Activated B cell treated with CpG ODN at 0.5 μM for 24 hours (primary cell): ENCODE measurements at regions not wholly inside any gene's neighbourhood (a gene's known extent, or its start where the extent isn't known, plus 50 kb on each side); places are given as distances from the start of the nearest gene placed in this dataset.

ENCODE experiments used
- ATAC-seq: fragments of 200-7000 bp; cut with Tn5 transposase; one replicate; pipeline ENCODE4 v1.10.0; 2021; ENCODE audit warnings: low read depth, mild to moderate bottlenecking, moderate library complexity
- CTCF ChIA-PET: fragments of 350-600 bp; sonication (Branson Sonifier 250); formaldehyde crosslinking; loops from one replicate; lab custom pipeline; 2021; ENCODE audit warnings: antibody characterized with exemption; lab: Charles Lee
- POLR2A ChIA-PET: fragments of 350-600 bp; sonication (Branson Sonifier 250); formaldehyde crosslinking; loops from one replicate; lab custom pipeline; 2021; ENCODE audit warnings: antibody characterized with exemption; lab: Charles Lee
- DNase-seq: peaks from one replicate; pipeline ENCODE4 v3.0.0; 2022
- H3K27ac Mint-ChIP-seq: one replicate; pipeline ENCODE4 v1.8.0; 2020; ENCODE audit warnings: mixed read lengths
- H3K27me3 Mint-ChIP-seq: one replicate; pipeline ENCODE4 v1.8.0; 2021; ENCODE audit warnings: mixed read lengths
- H3K36me3 Mint-ChIP-seq: one replicate; pipeline ENCODE4 v1.8.0; 2021; ENCODE audit warnings: low read depth, mixed read lengths
- H3K4me1 Mint-ChIP-seq: one replicate; pipeline ENCODE4 v1.8.0; 2021; ENCODE audit warnings: mixed read lengths
- H3K4me3 Mint-ChIP-seq: one replicate; pipeline ENCODE4 v1.8.0; 2020; ENCODE audit warnings: mild to moderate bottlenecking, mixed read lengths
- H3K9me3 Mint-ChIP-seq: one replicate; pipeline ENCODE4 v1.8.0; 2020; ENCODE audit warnings: mixed read lengths
- intact Hi-C: fragments of 100-400 bp; cut with micrococcal nuclease; formaldehyde crosslinking; loops from one replicate; pipeline ENCODE4 v1.15.1; 2024
- TF ChIP-seq, protein P1 (sequence below): fragments of 200-600 bp; IDR thresholded peaks from one replicate; pipeline ENCODE4 v1.8.0; 2022; ENCODE audit warnings: antibody characterized with exemption, mild to moderate bottlenecking

DNA sequence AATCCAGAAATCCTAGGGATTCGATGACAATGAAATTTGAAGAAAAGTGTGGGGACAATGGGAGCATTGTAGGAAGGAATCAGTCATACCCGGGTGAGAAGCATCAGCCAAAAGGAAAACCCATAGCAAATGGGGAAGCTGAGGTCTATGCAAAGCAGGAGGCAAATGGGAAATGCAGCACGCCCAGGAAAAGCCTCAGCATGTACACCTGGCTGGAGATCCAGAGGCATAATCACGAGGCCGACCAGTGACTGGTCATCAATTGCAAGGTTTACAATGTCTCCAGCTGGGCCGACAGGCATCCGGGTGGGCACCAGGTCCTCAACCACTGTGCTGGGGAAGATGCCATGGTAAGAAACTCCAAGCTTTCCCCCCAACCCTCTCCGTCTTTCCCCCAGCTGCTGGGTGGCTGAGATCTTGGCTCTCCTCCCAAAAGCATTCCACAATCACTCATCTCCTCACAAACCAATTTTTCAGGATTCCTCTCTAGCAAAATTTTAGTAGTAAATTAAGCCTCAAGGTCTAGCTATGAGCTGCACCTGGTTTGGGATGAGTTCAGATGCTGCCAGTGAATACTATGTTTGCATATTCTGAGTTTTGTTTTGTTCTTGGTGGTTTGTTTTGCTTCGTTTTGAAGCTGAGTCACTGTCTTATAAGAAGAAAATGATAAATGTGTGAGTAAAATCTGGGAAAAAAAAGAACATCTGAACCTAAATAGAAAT lies 98.0 kb upstream of the OR5AK2 start:
- ChIA-PET POLR2A (no interaction called here), CTCF (no interaction called here)
- TF ChIP-seq, protein P1, sequence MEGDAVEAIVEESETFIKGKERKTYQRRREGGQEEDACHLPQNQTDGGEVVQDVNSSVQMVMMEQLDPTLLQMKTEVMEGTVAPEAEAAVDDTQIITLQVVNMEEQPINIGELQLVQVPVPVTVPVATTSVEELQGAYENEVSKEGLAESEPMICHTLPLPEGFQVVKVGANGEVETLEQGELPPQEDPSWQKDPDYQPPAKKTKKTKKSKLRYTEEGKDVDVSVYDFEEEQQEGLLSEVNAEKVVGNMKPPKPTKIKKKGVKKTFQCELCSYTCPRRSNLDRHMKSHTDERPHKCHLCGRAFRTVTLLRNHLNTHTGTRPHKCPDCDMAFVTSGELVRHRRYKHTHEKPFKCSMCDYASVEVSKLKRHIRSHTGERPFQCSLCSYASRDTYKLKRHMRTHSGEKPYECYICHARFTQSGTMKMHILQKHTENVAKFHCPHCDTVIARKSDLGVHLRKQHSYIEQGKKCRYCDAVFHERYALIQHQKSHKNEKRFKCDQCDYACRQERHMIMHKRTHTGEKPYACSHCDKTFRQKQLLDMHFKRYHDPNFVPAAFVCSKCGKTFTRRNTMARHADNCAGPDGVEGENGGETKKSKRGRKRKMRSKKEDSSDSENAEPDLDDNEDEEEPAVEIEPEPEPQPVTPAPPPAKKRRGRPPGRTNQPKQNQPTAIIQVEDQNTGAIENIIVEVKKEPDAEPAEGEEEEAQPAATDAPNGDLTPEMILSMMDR = no peak
- Mint-ChIP-seq H3K36me3 (no peaks in the 10 kb centered on the region), H3K4me1 (no peaks in the 10 kb centered on the region), H3K4me3 (no peak overlapping the region), H3K27me3 (no peaks in the 10 kb centered on the region), H3K9me3 (no peaks in the 10 kb centered on the region), H3K27ac (no peak overlapping the region)
- no peak for ATAC-seq
- no peak for DNase-seq
- intact Hi-C loops = no loop called here

DNA sequence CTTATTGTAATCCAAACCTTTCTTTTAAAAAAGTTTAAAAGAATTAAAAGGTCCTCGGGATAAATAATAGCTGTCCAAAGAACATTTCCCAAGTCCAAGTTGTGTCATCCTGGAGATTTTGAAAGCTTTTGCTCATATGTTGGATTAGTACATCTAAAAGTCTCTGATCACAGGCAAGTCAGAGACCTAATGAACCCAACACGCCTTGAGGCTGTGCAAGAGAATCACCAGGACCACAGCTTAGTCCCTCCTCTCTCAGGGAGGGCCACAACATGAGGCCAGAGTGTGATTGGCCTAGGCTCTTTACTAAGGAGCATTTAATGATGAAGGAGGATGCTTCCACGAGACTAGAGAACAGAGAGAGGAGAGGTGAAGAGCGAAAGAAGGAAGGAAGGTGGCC lies 98.7 kb upstream of the OR5AK2 start:
- Mint-ChIP-seq H3K4me3 (no peak overlapping the region), H3K27me3 (no peaks in the 10 kb centered on the region), H3K9me3 (no peaks in the 10 kb centered on the region), H3K36me3 (no peaks in the 10 kb centered on the region), H3K27ac (no peak overlapping the region), H3K4me1 (no peaks in the 10 kb centered on the region)
- ChIA-PET POLR2A (no interaction called here), CTCF (no interaction called here)
- TF ChIP-seq, protein P1 = no peak
- no peak for ATAC-seq
- DNase-seq = no peak
- intact Hi-C loops = no loop called here

DNA sequence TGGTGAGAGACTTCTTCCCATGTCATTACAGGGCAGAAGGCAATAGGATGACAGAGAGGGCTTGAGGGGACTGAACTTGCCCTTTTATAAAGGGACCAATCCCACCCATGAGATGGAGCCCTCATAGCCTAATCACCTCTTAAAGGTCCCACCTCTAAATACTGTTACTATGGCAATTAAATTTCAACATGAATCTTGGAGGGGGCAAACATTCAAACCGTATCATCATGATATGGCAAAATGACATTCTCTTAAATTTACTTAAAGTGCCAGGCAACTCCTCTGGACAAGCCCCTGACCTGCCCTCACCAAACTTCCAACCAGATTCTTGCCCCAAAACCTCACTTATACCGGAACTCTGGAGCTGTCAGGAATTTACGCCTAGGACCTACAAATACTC lies 100.8 kb upstream of the OR5AK2 start:
- CTCF ChIA-PET = no interaction called here
- intact Hi-C loops = no loop called here
- Mint-ChIP-seq H3K4me1 (no peaks in the 10 kb centered on the region), H3K9me3 (no peaks in the 10 kb centered on the region), H3K27me3 (no peaks in the 10 kb centered on the region), H3K36me3 (no peaks in the 10 kb centered on the region), H3K27ac (no peak overlapping the region), H3K4me3 (no peak overlapping the region)
- ATAC-seq (no peak), DNase-seq (no peak)
- TF ChIP-seq, protein P1 = no peak
- POLR2A ChIA-PET = no interaction called here

DNA sequence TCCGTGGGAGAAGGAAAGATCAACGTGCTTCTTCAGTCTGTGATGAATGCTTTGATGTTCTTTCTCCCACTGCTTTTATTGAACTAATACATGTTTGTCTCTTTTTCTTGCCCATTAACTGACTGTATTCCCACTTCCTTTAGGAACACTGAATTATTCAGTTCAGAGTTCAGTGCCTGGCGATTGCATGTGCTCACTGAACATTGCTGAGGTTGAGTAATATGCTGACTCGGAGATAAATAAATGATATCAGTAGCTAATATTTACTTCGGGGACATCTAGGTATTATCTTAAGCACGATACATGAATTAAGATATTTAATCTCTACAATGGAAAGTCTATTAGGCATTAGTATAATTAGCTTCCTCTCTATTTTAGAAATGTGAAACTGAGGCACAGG lies 102.3 kb upstream of the OR5AK2 start:
- H3K4me3 Mint-ChIP-seq = no peak overlapping the region
- ChIA-PET POLR2A (no interaction called here), CTCF (no interaction called here)
- H3K27me3 Mint-ChIP-seq = no peaks in the 10 kb centered on the region
- TF ChIP-seq, protein P1 = no peak
- no peaks in the 10 kb centered on the region for H3K9me3 Mint-ChIP-seq
- no peaks in the 10 kb centered on the region for H3K4me1 Mint-ChIP-seq
- ATAC-seq (no peak), DNase-seq (no peak)
- H3K36me3 Mint-ChIP-seq = no peaks in the 10 kb centered on the region
- intact Hi-C loops = no loop called here
- H3K27ac Mint-ChIP-seq = no peak overlapping the region

DNA sequence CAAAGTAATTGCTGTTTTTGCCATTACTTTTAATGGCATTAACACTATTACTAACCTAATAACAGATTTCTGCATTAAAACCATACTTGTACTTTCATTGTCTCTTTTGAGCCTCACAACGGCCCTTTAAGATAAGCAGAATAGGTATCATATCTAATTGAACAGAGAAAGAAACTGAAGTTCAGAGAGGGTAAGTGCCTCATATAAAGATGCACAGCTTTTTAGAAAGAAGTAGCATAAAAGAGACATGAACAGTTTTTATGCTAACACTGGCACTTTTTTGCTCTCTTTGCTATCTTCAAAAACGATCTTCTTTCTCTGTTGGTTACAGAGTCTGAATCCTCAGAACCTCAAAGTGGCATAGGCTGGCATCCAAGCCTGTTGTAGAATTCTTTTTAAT lies 102.9 kb upstream of the OR5AK2 start:
- H3K27ac Mint-ChIP-seq = no peak overlapping the region
- ChIA-PET CTCF (no interaction called here), POLR2A (no interaction called here)
- H3K36me3 Mint-ChIP-seq = no peaks in the 10 kb centered on the region
- ATAC-seq (no peak), DNase-seq (no peak)
- no peaks in the 10 kb centered on the region for H3K27me3 Mint-ChIP-seq
- H3K4me3 Mint-ChIP-seq = no peak overlapping the region
- intact Hi-C loops = no loop called here
- TF ChIP-seq, protein P1 = no peak
- no peaks in the 10 kb centered on the region for H3K9me3 Mint-ChIP-seq
- no peaks in the 10 kb centered on the region for H3K4me1 Mint-ChIP-seq
